ENCODE measurements at regions not wholly inside any gene's neighbourhood (a gene's known extent, or its start where the extent isn't known, plus 50 kb on each side); places are given as distances from the start of the nearest gene placed in this dataset.

GRCh38 chr1:93814795-93815340 lies 64.1 kb downstream of the DNTTIP2 start:
- TF ChIP-seq CTCF (IDR thresholded peaks at IDR 0.05; ENCODE audit: low read depth, low read length, poor library complexity, severe bottlenecking) (no peak), EZH2phosphoT487 (IDR thresholded peaks at IDR 0.05; ENCODE audit: borderline replicate concordance, low read length) (no peak)
